NOMO-1 treated with dmso at 0.1 percent for 144 hours (cell line): ENCODE measurements at regions not wholly inside any gene's neighbourhood (a gene's known extent, or its start where the extent isn't known, plus 50 kb on each side); places are given as distances from the start of the nearest gene placed in this dataset.

Experiments used
- DNase-seq: peaks from one replicate; lab custom pipeline; 2025; ENCODE audit not compliant: unreplicated experiment; lab: John Stamatoyannopoulos, UW

GRCh38 chr6:40973304-40973703, 65.7 kb downstream of the UNC5CL start:
- no peak for DNase-seq

- DNase-seq: no peak
Observed at GRCh38 chr6:40972814-40973213, 66.2 kb downstream of the UNC5CL start.

GRCh38 chr6:40972190-40972589, 66.8 kb downstream of the UNC5CL start:
- DNase-seq: no peak

- no peak for DNase-seq
Observed at GRCh38 chr6:40968620-40969164, 70.3 kb downstream of the UNC5CL start.

DNA sequence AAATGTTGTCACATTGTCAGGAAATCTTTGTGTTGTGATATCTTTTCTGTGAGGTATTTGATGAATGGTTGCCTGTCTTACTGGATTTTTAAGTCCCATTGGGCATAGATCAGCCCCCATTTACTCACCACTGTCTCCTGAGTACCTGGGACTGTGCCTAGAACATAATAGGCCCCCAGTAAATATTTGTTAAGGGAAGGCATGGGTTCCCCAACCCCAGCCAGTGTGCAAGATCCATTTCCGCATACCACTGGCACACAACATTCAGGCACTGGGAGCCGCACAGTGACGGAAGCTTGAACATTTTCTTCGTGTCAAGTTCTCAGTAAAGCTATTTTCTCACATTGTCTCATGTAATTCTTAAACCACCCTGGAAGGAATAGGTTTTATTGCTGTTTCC, 72.2 kb downstream of the UNC5CL start:
- DNase-seq: no peak

GRCh38 chr6:40965046-40965445, 74.0 kb downstream of the UNC5CL start:
- DNase-seq: no peak

- no peak for DNase-seq
Observed at GRCh38 chr6:40963019-40963418, 76.0 kb downstream of the UNC5CL start.

DNA sequence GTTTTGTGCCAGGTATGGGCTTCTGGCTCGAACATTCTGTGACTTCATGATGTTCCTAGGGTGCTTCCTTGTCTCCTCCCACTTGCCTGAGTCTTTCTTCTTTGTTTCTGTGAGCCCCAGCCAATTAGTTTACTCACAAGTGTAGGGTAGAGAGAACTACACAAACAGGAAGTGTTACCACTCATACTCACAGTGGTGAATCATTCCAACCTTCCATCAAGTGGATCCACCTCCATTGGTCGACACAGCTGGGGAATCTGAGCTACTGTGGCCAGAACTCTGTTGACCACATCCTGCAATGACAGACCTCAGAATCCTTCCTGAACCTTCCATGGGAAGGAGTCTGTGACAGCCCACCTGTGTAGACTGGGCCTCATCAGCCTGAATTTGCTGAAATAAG, 76.8 kb downstream of the UNC5CL start:
- DNase-seq: no peak

- DNase-seq: no peak
Observed at GRCh38 chr6:40961831-40962230, 77.2 kb downstream of the UNC5CL start.

- DNase-seq: no peak
Observed at GRCh38 chr6:40960742-40961430, 78.1 kb downstream of the UNC5CL start.

DNA sequence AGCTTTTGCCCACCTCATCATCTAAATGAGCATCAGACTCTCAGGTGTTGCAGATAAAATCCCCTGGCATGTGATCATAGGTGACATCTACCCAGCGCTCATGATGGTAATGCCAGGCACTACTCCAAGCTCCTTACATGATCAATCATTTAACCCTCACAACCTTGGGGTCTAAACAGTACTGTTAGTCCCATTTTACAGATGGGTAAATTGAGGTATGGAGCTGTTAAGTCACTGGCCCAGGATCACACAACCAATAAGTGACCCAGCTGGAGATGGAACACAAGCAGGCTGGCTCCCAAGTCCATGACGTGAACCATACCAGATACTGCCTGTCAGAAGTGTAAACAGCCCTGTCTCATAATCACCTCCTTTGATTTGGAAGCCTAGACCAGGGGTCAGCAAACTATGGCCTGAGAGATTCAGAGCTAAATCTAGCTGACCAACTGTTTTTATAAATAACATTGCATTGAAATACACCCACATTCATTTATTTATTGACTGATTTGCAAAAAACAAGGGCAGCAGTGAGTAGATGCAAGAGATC, 79.2 kb downstream of the UNC5CL start:
- DNase-seq: no peak

GRCh38 chr6:40958738-40959137, 80.3 kb downstream of the UNC5CL start:
- no peak for DNase-seq

- DNase-seq: no peak
Observed at GRCh38 chr6:40957616-40958492, 81.2 kb downstream of the UNC5CL start.

DNA sequence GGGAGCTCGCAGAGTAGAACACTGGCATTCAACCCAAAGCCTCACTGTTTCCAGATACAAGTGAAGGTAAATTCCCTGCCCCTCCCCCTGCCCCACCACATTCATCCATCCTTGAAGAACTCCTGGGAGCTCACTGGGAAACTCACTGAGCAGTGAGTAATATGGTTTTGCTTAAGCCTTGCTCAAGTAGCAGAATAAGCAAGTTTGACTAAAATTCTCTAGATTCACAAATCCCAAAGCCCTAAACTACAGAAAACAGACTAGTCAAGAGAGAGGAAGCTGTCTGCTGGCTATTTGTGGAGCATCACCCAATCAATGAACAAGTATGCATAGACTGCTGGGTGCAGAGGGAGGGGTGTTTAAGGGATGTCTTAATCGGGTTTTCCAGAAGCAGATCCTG, 82.1 kb downstream of the UNC5CL start:
- no peak for DNase-seq

DNA sequence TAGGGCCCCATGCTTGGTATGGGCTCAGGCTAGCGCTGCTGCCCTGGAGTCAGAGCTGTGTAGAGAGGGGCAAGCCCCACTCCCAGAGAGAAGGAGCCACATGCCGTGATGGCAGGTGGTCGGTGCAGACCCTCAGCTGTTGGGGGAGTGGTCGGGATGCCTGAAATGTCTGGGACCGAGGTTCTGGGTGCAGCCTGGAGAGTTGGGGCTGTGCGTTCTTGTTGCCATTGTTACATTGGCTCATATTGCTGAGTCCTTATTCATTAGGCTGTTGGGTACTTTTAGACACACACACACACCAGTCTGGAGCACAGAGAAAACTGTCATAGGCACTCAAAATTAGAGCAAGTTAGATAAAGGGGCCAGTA, 83.9 kb downstream of the UNC5CL start:
- no peak for DNase-seq

GRCh38 chr6:40954446-40955177, 84.4 kb downstream of the UNC5CL start:
- DNase-seq: no peak

DNA sequence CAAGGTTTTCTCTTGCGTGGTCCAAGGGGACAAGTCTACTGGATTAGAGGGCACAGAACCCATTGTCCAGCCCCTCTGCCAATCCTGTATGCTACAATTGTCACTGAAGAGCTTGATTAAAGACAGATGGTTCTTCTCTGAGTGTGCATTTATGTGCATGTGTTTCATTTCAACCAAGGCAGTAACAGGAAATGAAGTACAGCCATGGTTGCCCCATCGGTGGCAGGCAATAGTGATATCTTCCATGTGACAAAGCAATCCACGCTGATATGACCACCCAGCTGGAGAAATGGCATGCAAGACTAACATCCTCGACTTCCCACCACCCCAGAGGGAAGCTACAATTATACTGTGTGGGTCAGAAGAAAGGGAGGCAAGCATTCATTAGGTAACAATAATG, 85.5 kb downstream of the UNC5CL start:
- no peak for DNase-seq

DNA sequence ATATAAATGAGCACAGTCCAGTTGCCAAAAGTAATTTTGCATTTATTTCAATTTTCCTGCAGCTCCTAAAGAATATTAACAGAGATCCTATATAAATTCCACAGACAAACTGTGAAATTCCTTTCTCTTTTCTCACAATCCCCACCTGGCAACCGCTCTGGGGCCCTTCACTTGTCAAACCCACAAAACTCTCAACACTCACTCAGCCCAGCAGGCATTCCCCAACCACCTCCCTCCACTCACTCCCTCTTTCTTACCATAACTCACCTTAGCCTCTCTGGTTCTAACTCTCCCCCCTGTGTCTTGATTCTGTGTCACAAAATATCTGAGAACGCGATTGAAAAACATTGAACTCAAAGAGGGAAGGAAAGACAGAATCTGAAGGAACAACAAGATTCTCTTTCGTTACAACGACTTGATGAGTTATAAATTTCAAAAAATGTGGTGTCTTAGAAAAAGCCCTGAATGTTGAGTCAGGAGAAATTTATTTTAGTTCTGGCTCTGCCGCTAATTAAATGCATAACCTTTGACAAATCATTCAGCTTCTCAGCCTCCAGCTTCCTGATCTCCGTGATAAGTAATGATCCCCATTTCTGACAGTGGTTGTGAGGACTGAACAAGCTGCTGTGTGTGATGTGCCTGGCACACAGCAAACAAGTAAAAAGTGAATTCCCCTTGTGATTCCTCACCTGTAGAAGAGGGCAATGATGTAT, 87.9 kb downstream of the UNC5CL start:
- no peak for DNase-seq

DNA sequence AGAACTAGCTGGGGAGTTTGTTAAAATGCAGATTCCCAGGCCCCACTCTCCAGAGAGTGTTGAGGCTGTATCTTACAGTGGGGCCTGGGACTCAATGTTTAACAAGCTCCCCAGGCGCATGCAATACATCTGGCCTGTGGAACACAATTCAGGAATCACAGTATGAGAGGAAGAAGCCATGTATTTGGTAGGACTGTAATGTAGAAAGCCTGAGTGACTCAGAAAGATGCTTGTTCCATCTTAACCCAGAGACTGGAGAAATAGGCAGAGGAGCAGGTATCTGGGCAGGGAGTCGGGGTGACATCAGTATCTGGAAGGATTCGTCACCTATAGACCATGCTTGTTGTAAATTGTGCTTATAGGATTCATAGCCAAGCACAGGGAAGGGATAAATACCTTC, 90.5 kb downstream of the UNC5CL start:
- no peak for DNase-seq

- no peak for DNase-seq
Observed at GRCh38 chr6:40947876-40948526, 91.0 kb downstream of the UNC5CL start.
